ENCODE measurements at regions not wholly inside any gene's neighbourhood (a gene's known extent, or its start where the extent isn't known, plus 50 kb on each side); places are given as distances from the start of the nearest gene placed in this dataset.
"Not testable (repeated sequence)": the region's sequence is repeated elsewhere in the genome, so short reads cannot be mapped to it uniquely, and the experiment has no call there.

GRCh38 chr10:130352291-130352645 is 216.1 kb downstream of the GLRX3 start:
- DNase-seq = no peak
- H3K27ac Mint-ChIP-seq = no peak overlapping the region
- no peaks in the 10 kb centered on the region for H3K27me3 Mint-ChIP-seq
- no peaks in the 10 kb centered on the region for H3K36me3 Mint-ChIP-seq
- H3K4me3 Mint-ChIP-seq = no peak overlapping the region
- H3K4me1 Mint-ChIP-seq = no peaks in the 10 kb centered on the region
- peaks cover 8% of the 10 kb centered on the region for H3K9me3 Mint-ChIP-seq

DNA sequence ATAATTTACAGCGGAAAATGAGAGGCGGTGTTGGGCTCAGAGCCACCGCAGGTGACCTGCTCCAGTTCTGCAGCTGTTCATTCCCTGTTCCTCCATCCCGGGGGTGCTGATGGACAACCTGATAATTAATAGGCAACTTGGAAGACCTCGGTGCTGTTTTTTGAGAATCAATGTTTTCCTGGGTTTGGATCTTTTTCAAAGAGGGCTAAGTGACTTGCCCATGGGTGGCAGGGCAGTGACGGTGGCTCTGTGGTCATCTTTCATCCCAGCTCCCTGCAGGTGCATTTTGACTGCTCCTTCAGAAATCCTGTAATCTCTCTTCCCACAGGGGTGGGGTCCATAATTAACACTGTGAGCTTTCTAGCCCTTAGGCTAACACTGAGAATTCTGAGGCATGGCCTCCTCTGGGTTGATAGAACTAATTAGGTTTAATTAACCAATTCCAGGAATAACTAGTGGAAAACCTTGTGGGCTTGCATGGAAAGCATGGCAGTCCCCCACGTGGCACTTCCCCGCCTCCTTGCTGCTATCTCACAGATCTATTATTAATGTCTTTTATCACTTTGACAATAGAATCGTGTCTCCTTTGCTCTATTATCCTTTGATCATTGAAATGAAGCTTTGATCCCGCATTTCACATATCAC is 217.9 kb downstream of the GLRX3 start:
- Mint-ChIP-seq H3K27me3 (no peaks in the 10 kb centered on the region), H3K9me3 (peaks cover 1% of the 10 kb centered on the region), H3K27ac (no peak overlapping the region), H3K4me1 (no peaks in the 10 kb centered on the region), H3K36me3 (no peaks in the 10 kb centered on the region), H3K4me3 (no peak overlapping the region)
- DNase-seq = no peak

DNA sequence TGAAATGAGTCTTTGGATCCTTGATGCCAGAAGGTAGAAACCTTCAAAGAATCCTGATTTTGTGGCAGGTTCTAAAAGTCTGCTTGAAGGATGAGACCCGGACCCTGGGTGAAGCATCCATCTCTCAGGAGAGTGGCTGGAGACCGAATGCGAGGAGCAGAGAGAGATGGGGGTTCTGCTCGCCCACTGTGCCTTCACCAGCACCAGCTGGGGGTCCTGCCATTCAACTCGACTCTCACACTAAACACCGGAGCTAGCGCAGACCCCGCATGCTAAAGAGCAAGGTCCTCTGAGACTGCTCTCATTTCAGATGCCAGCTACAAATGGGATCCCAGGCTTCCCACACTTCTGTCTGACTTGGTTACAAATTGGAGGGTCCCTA is 218.4 kb downstream of the GLRX3 start:
- DNase-seq = no peak
- H3K27ac Mint-ChIP-seq = no peak overlapping the region
- no peak overlapping the region for H3K4me3 Mint-ChIP-seq
- H3K4me1 Mint-ChIP-seq = no peaks in the 10 kb centered on the region
- no peaks in the 10 kb centered on the region for H3K36me3 Mint-ChIP-seq
- no peaks in the 10 kb centered on the region for H3K27me3 Mint-ChIP-seq
- no peaks in the 10 kb centered on the region for H3K9me3 Mint-ChIP-seq

- no peaks in the 10 kb centered on the region for H3K9me3 Mint-ChIP-seq
- DNase-seq = no peak
- no peak overlapping the region for H3K27ac Mint-ChIP-seq
- H3K4me1 Mint-ChIP-seq = no peaks in the 10 kb centered on the region
- no peaks in the 10 kb centered on the region for H3K27me3 Mint-ChIP-seq
- no peak overlapping the region for H3K4me3 Mint-ChIP-seq
- no peaks in the 10 kb centered on the region for H3K36me3 Mint-ChIP-seq
Observed at GRCh38 chr10:130354976-130355795, 219.0 kb downstream of the GLRX3 start.

DNA sequence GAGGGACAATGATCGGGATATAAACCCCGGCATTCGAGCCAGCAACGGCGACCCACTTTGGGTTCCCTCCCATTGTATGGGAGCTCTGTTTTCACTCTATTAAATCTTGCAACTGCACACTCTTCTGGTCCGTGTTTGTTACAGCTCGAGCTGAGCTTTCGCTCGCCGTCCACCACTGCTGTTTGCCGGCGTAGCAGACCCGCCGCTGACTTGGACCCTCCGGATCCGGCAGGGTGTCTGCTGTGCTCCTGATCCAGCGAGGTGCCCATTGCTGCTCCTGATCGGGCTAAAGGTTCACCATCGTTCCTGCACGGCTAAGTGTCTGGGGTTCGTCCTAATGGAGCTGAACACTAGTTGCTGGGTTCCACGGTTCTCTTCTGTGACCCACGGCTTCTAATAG is 220.2 kb downstream of the GLRX3 start:
- H3K9me3 Mint-ChIP-seq = not testable (repeated sequence)

DNA sequence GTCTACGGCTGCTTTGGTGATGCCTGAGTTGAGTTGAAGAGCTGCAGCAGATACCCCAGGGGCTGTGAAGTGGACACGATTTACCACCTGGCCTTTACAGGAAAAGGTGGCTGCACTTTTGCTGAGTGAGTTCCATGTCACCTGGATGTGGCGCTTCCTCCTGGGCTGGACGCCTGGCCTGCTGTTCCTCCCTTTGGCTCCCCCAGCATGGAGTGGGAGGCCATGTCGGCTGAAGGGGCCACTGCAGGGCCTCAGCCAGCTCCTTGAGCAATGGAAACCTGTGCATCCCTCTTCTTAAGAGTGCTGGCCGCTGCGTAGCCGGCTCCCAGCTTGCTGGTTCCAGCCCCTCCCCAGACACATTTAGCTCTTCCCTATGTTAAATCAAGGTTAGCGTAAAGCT is 221.0 kb downstream of the GLRX3 start:
- no peak overlapping the region for H3K27ac Mint-ChIP-seq
- no peak overlapping the region for H3K4me3 Mint-ChIP-seq
- no peaks in the 10 kb centered on the region for H3K27me3 Mint-ChIP-seq
- H3K4me1 Mint-ChIP-seq = no peaks in the 10 kb centered on the region
- no peaks in the 10 kb centered on the region for H3K36me3 Mint-ChIP-seq
- no peaks in the 10 kb centered on the region for H3K9me3 Mint-ChIP-seq
- DNase-seq = no peak

More for the DNA sequence above, 220.2 kb downstream of the GLRX3 start:
- not testable (repeated sequence) for H3K36me3 Mint-ChIP-seq, DNase-seq, H3K27ac Mint-ChIP-seq, H3K4me3 Mint-ChIP-seq, H3K4me1 Mint-ChIP-seq, H3K27me3 Mint-ChIP-seq

DNA sequence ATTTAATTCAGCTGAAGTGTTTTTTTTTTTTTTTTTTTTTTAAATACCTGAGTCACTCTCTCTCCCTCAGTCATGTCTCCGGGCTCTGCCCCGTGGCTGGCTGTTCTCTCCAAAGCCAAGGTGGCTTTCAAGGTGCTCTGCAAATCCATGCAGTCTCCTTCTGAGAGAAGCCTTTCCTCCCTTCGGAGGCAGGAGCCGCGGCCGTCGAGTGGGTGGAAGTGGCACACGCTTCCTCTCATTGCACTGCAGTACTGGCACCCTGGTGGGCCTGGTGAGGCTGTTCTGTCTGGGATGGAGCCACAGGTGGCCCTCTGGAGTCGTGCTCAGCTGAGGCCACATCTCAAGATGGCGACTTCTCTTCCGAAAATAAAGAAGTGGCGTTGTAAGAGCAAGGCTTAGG is 221.8 kb downstream of the GLRX3 start:
- no peak overlapping the region for H3K4me3 Mint-ChIP-seq
- H3K27me3 Mint-ChIP-seq = no peaks in the 10 kb centered on the region
- H3K36me3 Mint-ChIP-seq = no peaks in the 10 kb centered on the region
- DNase-seq = no peak
- H3K4me1 Mint-ChIP-seq = no peaks in the 10 kb centered on the region
- no peak overlapping the region for H3K27ac Mint-ChIP-seq
- no peaks in the 10 kb centered on the region for H3K9me3 Mint-ChIP-seq

DNA sequence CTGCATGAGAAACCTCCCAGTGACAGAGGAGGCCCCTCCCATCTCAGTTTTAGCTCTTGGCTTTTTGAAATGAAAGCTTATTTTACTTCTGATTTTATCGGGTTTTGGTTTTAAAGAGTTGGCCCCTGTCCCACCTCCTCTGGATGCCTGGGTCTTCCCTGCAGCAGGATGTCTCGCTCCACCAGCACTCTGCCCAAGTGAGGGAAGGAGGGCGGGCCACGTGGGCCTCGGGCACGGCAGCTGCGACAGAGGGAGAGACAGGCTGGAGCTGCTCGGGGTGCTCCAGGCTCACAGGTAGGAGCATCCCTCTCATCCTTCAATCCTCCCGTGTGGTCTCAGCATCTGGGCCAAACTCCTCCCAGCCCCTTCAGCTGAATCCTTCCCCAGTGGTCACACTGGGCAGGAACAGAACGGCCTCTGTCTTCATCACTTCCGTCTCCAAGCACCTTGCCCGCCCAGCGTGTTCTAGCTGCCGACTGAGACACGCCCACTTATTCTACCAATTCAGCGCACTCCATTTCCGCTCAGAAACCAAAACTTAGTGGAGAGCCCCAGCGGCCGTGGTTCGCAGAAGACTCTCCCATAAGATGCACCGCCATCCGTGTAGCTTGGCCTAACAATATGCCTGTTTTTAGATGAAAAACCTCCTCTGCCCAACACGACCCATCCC is 222.9 kb downstream of the GLRX3 start:
- H3K27me3 Mint-ChIP-seq = no peaks in the 10 kb centered on the region
- H3K36me3 Mint-ChIP-seq = no peaks in the 10 kb centered on the region
- no peaks in the 10 kb centered on the region for H3K9me3 Mint-ChIP-seq
- H3K27ac Mint-ChIP-seq = no peak overlapping the region
- no peak for DNase-seq
- H3K4me3 Mint-ChIP-seq = no peak overlapping the region
- H3K4me1 Mint-ChIP-seq = no peaks in the 10 kb centered on the region

- Mint-ChIP-seq H3K36me3 (no peaks in the 10 kb centered on the region), H3K9me3 (no peaks in the 10 kb centered on the region), H3K4me1 (no peaks in the 10 kb centered on the region), H3K27ac (no peak overlapping the region), H3K4me3 (no peak overlapping the region), H3K27me3 (no peaks in the 10 kb centered on the region)
- DNase-seq = no peak
Observed at GRCh38 chr10:130359711-130360110, 223.5 kb downstream of the GLRX3 start.

GRCh38 chr10:130360826-130361311 is 224.7 kb downstream of the GLRX3 start:
- no peaks in the 10 kb centered on the region for H3K9me3 Mint-ChIP-seq
- H3K4me3 Mint-ChIP-seq = no peak overlapping the region
- DNase-seq = no peak
- no peaks in the 10 kb centered on the region for H3K27me3 Mint-ChIP-seq
- H3K27ac Mint-ChIP-seq = no peak overlapping the region
- H3K4me1 Mint-ChIP-seq = no peaks in the 10 kb centered on the region
- no peaks in the 10 kb centered on the region for H3K36me3 Mint-ChIP-seq

- Mint-ChIP-seq H3K4me1 (no peaks in the 10 kb centered on the region), H3K9me3 (no peaks in the 10 kb centered on the region), H3K27ac (no peak overlapping the region), H3K36me3 (no peaks in the 10 kb centered on the region), H3K27me3 (no peaks in the 10 kb centered on the region), H3K4me3 (no peak overlapping the region)
- no peak for DNase-seq
Observed at GRCh38 chr10:130361351-130362105, 225.3 kb downstream of the GLRX3 start.

- Mint-ChIP-seq H3K27me3 (no peaks in the 10 kb centered on the region), H3K9me3 (no peaks in the 10 kb centered on the region)
Observed at GRCh38 chr10:130362308-130362761, 226.1 kb downstream of the GLRX3 start.

GRCh38 chr10:130363051-130363450 is 226.9 kb downstream of the GLRX3 start:
- Mint-ChIP-seq H3K9me3 (no peaks in the 10 kb centered on the region), H3K27ac (no peak overlapping the region), H3K4me3 (no peak overlapping the region), H3K27me3 (no peaks in the 10 kb centered on the region), H3K4me1 (no peaks in the 10 kb centered on the region), H3K36me3 (no peaks in the 10 kb centered on the region)
- DNase-seq = no peak

More at GRCh38 chr10:130362308-130362761, 226.1 kb downstream of the GLRX3 start:
- H3K4me3 Mint-ChIP-seq = no peak overlapping the region
- H3K4me1 Mint-ChIP-seq = no peaks in the 10 kb centered on the region
- DNase-seq = no peak
- no peaks in the 10 kb centered on the region for H3K36me3 Mint-ChIP-seq
- H3K27ac Mint-ChIP-seq = no peak overlapping the region

GRCh38 chr10:130363899-130364445 is 227.8 kb downstream of the GLRX3 start:
- H3K4me1 Mint-ChIP-seq = no peaks in the 10 kb centered on the region
- no peak overlapping the region for H3K27ac Mint-ChIP-seq
- H3K9me3 Mint-ChIP-seq = no peaks in the 10 kb centered on the region
- no peaks in the 10 kb centered on the region for H3K36me3 Mint-ChIP-seq
- H3K27me3 Mint-ChIP-seq = no peaks in the 10 kb centered on the region
- no peak for DNase-seq
- H3K4me3 Mint-ChIP-seq = no peak overlapping the region

All from activated naive CD8-positive, alpha-beta T cell treated with anti-CD3 and anti-CD28 coated beads for 36 hours (primary cell).